NCI-H1092 (cell line): ENCODE measurements at regions not wholly inside any gene's neighbourhood (a gene's known extent, or its start where the extent isn't known, plus 50 kb on each side); places are given as distances from the start of the nearest gene placed in this dataset.

ENCODE experiments used
- DNase-seq: peaks from one replicate; lab custom pipeline; 2025; lab: John Stamatoyannopoulos, UW

GRCh38 chr1:98382986-98383740 is 278.4 kb upstream of the SNX7 start:
- DNase-seq: no peak

GRCh38 chr1:98382586-98382985 is 278.9 kb upstream of the SNX7 start:
- DNase-seq: no peak

GRCh38 chr1:98374098-98374497 is 287.4 kb upstream of the SNX7 start:
- no peak for DNase-seq

GRCh38 chr1:98373056-98373455 is 288.5 kb upstream of the SNX7 start:
- no peak for DNase-seq

- no peak for DNase-seq
These were observed 289.8 kb upstream of the SNX7 start for GRCh38 chr1:98371764-98372163.

GRCh38 chr1:98369463-98369862 is 292.1 kb upstream of the SNX7 start:
- DNase-seq: no peak

- no peak for DNase-seq
These were observed 292.5 kb upstream of the SNX7 start for GRCh38 chr1:98368995-98369394.

- no peak for DNase-seq
These were observed 294.1 kb upstream of the SNX7 start for GRCh38 chr1:98367426-98367825.

GRCh38 chr1:98366343-98366742 is 295.2 kb upstream of the SNX7 start:
- DNase-seq: no peak

- no peak for DNase-seq
These were observed 297.0 kb upstream of the SNX7 start for GRCh38 chr1:98364544-98364943.

GRCh38 chr1:98360864-98361263 is 300.7 kb upstream of the SNX7 start:
- DNase-seq: no peak

GRCh38 chr1:98355656-98356383 is 305.7 kb upstream of the SNX7 start:
- DNase-seq: no peak

- no peak for DNase-seq
These were observed 309.1 kb upstream of the SNX7 start for GRCh38 chr1:98352378-98352777.

- no peak for DNase-seq
These were observed 310.0 kb upstream of the SNX7 start for GRCh38 chr1:98351561-98351960.

GRCh38 chr1:98345417-98345816 is 316.1 kb upstream of the SNX7 start:
- DNase-seq: no peak

- DNase-seq: no peak
These were observed 316.8 kb upstream of the SNX7 start for GRCh38 chr1:98344731-98345130.

GRCh38 chr1:98342566-98342965 is 319.0 kb upstream of the SNX7 start:
- no peak for DNase-seq

- no peak for DNase-seq
These were observed 321.0 kb upstream of the SNX7 start for GRCh38 chr1:98340511-98340910.

GRCh38 chr1:98336472-98337083 is 324.9 kb upstream of the SNX7 start:
- DNase-seq: no peak

GRCh38 chr1:98333936-98334335 is 327.6 kb upstream of the SNX7 start:
- DNase-seq: no peak

- no peak for DNase-seq
These were observed 328.1 kb upstream of the SNX7 start for GRCh38 chr1:98333406-98333805.

- no peak for DNase-seq
These were observed 329.7 kb upstream of the SNX7 start for GRCh38 chr1:98331718-98332311.

- DNase-seq: no peak
These were observed 330.3 kb upstream of the SNX7 start for GRCh38 chr1:98331243-98331642.
